Adrenal gland (tissue), 9 donors: ENCODE measurements at regions not wholly inside any gene's neighbourhood (a gene's known extent, or its start where the extent isn't known, plus 50 kb on each side); places are given as distances from the start of the nearest gene placed in this dataset.

Source experiments
- DNase-seq, 7 donors: peaks; one replicate each; pipeline ENCODE4 v3.0.0-alpha.2; 2019 to 2020
- H3K27ac ChIP-seq, 5 donors: fragments of 200-600 bp; sonication (generic) in 4 of 5; 1 replicate in 3 of 5; 2 replicates in 2 of 5; pipeline versions ENCODE4 v1.5.1 to v1.8.0; 2016 to 2020; ENCODE audit warnings: mild to moderate bottlenecking in 1 of 5
- H3K27me3 ChIP-seq: fragments of 200-600 bp; 2 replicates; pipeline ENCODE4 v1.8.0; 2021
- H3K36me3 ChIP-seq, 2 donors: fragments of 200-600 bp; replicated peaks in 1 of 2; 1 replicate in 1 of 2; 2 replicates in 1 of 2; pipeline versions ENCODE4 v1.5.1 to v1.8.0; 2018 to 2022
- H3K4me1 ChIP-seq, 2 donors: fragments of 200-600 bp; replicated peaks in 1 of 2; 1 replicate in 1 of 2; 2 replicates in 1 of 2; pipeline versions ENCODE4 v1.5.1 to v1.8.0; 2018 to 2021
- H3K4me3 ChIP-seq, 4 donors: fragments of 200-600 bp; sonication (generic) in 3 of 4; one replicate each; pipeline ENCODE4 v1.5.1; 2016 to 2018
- H3K9me3 ChIP-seq, 3 donors: fragments of 200-600 bp; sonication (generic) in 1 of 3; replicated peaks in 1 of 3; 1 replicate in 2 of 3; 2 replicates in 1 of 3; pipeline versions ENCODE4 v1.5.1 to v1.8.0; 2016 to 2021
- POLR2A ChIP-seq, 2 donors: fragments of 450-650 bp; IDR thresholded peaks; one replicate each; pipeline ENCODE4 v1.6.1; 2017; ENCODE audit warnings: antibody characterized with exemption in 2 of 2, mild to moderate bottlenecking in 2 of 2, moderate library complexity in 1 of 2
- WGBS, 4 donors: extraction: QIAGEN DNeasy Blood & Tissue Kit in 2 of 4; methylation state at CpG; one replicate each; pipeline versions ENCODE4 v1.1.5 to v1.1.7; 2013 to 2017; 5-methylcytosine and 5-hydroxymethylcytosine counted together
- intact Hi-C, 2 donors: fragments of 100-400 bp; cut with DNase I; formaldehyde crosslinking; loops; one replicate each; pipeline versions ENCODE4 v1.14.1 to v1.15.0; 2022 to 2023
- TF ChIP-seq, protein P1 (sequence below), 6 experiments: fragments of 450-650 bp in 4 of 6; fragments of 200-600 bp in 2 of 6; sonication (generic) in 1 of 6; IDR thresholded peaks; 1 replicate in 5 of 6; 2 replicates in 1 of 6; pipeline versions ENCODE4 v1.5.1 to v1.8.0; 2016 to 2021; ENCODE audit warnings: antibody characterized with exemption in 6 of 6, mild to moderate bottlenecking in 2 of 6, moderate library complexity in 1 of 6
- donor health status: healthy with polysubstance abuse.
- donor health status: Bipolar disorder and iron deficiency.
- donor health status: DM: yes; HTN: yes; CAD: no.
- donor health status: DM: no; HTN: no; CAD: no.
- donor health status: DM: no; HTN: no; CAD: no.

DNA sequence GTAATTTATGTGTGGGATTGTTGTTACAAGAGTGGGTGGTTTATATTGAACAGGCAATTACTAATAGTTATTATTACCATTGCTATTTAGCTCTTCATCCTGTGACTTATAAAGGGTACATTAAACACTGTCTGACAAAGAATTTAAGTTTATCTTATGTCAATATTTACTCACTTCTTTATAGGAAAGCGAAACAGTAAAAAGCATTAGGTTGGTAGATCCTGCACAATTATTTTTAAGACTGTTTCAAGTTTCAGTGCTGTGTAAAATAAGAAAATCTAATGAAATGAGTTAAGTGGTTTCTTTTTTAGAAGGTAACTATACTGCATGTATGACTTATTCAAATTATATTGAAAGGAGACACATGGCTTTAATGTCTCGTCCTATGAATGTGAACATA, 135.8 kb upstream of the MAP3K7 start:
- no peaks in the 10 kb centered on the region for H3K4me1 ChIP-seq
- H3K9me3 ChIP-seq: no peaks in the 10 kb centered on the region
- TF ChIP-seq, protein P1, sequence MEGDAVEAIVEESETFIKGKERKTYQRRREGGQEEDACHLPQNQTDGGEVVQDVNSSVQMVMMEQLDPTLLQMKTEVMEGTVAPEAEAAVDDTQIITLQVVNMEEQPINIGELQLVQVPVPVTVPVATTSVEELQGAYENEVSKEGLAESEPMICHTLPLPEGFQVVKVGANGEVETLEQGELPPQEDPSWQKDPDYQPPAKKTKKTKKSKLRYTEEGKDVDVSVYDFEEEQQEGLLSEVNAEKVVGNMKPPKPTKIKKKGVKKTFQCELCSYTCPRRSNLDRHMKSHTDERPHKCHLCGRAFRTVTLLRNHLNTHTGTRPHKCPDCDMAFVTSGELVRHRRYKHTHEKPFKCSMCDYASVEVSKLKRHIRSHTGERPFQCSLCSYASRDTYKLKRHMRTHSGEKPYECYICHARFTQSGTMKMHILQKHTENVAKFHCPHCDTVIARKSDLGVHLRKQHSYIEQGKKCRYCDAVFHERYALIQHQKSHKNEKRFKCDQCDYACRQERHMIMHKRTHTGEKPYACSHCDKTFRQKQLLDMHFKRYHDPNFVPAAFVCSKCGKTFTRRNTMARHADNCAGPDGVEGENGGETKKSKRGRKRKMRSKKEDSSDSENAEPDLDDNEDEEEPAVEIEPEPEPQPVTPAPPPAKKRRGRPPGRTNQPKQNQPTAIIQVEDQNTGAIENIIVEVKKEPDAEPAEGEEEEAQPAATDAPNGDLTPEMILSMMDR (IDR thresholded peaks at IDR 0.05): no peak
- TF ChIP-seq POLR2A (IDR thresholded peaks at IDR 0.05): no peak
- no peak for DNase-seq
- H3K4me3 ChIP-seq: no peak overlapping the region
- H3K27ac ChIP-seq: no peak overlapping the region
- H3K36me3 ChIP-seq: no peaks in the 10 kb centered on the region
- intact Hi-C loops: no loop called here
- H3K27me3 ChIP-seq: no peaks in the 10 kb centered on the region
- 67 to 83% (median 77%) methylated on average over 2 of the region's 2 CpGs for WGBS, 4 donors

DNA sequence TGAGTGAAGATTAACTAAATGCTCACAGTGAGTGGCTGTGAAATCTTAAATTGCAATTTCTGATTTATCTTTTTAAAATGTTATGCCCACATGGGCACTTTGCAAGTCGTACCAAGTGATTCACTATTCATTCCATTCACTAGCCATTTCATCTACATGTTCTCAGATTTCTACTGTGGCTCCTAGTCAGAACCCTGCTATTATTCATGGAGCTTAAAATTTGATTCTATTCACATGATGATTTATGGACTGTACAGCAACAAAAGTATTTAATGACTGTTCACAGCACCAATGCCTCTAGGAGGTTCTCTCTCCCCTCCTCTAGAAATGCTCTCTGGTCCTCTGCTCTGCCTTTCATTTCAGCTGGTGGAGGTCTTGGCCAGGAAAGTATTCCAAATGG, 133.5 kb upstream of the MAP3K7 start:
- WGBS, 4 donors: 58 to 67% (median 61%) methylated on average over 1 of the region's 1 CpG
- H3K36me3 ChIP-seq: no peaks in the 10 kb centered on the region
- H3K4me1 ChIP-seq: no peaks in the 10 kb centered on the region
- H3K4me3 ChIP-seq: no peak overlapping the region
- intact Hi-C loops: no loop called here
- no peak for DNase-seq
- H3K9me3 ChIP-seq: no peaks in the 10 kb centered on the region
- H3K27ac ChIP-seq: no peak overlapping the region
- TF ChIP-seq, protein P1 (IDR thresholded peaks at IDR 0.05): no peak
- no peak for TF ChIP-seq POLR2A (IDR thresholded peaks at IDR 0.05)
- H3K27me3 ChIP-seq: no peaks in the 10 kb centered on the region

DNA sequence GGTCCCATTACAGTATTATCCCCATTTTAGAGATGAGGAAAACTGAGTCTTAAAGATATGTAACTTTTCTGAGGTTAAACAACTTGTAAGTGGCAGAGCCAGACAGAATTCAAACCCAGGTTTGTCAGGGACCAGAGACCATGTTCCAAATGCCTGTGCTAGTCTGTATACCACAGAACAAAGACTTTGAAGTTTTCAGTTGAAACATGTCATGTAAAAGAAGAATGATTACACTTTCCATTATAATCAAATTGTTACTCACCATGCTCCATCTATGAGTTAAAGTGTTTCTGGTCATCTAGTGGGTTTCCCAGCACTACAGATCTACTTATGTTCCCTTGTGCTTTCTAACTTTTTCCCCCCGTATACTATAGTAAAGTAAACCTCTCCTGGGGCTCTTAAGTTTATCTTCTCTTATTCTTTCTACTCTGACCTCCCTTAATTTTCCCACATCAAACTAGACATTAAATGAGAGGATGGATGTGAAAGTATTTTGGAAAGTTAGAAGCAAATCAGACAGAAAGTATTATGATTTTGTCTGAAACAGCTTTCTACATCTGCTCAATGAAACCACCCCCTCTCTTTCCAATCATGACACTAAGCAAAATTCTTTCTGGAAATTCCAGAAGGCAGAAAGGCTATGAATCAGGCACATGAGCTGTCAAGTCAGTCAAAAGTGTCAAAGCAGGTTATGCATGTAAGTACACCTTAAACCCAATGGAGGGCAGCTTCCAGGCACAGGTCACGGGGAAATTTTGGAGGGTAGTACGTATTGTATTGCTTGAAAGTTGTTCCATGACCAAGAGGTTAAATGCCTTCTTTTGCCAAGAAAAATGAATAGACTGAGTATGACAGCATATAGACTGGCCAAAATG, 132.7 kb upstream of the MAP3K7 start:
- Histone ChIP-seq H3K4me1 (no peaks in the 10 kb centered on the region), H3K27ac (no peak overlapping the region), H3K4me3 (no peak overlapping the region), H3K9me3 (no peaks in the 10 kb centered on the region), H3K36me3 (no peaks in the 10 kb centered on the region), H3K27me3 (no peaks in the 10 kb centered on the region)
- intact Hi-C loops: no loop called here
- 62 to 76% (median 64%) methylated on average over 3 of the region's 3 CpGs for WGBS, 4 donors
- no peak for TF ChIP-seq POLR2A (IDR thresholded peaks at IDR 0.05)
- TF ChIP-seq, protein P1 (IDR thresholded peaks at IDR 0.05): no peak
- no peak for DNase-seq

DNA sequence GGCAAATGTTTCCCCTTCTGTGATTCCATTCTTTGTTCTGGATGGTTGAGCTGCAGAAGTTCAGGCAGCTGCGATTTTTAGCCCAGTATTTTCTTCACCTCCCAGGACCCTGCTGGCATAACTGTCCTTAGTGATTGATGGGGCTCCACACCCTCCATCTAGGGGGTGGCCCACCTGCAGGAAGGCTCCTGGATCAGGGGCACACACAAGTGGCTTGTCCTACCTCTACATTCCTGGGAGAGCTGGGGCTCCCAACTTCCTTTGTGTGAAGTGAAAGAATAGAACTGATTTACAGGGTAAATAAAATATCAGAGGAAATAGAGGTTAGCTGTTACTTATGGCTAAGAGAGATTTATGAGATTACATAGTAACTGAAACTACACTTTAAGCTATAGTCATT, 129.5 kb upstream of the MAP3K7 start:
- H3K4me3 ChIP-seq: no peak overlapping the region
- no peaks in the 10 kb centered on the region for H3K27me3 ChIP-seq
- H3K4me1 ChIP-seq: no peaks in the 10 kb centered on the region
- WGBS, 4 donors: 17 to 25% (median 21%) methylated on average over 1 of the region's 1 CpG
- H3K36me3 ChIP-seq: no peaks in the 10 kb centered on the region
- H3K9me3 ChIP-seq: no peaks in the 10 kb centered on the region
- no peak for DNase-seq
- H3K27ac ChIP-seq: no peak overlapping the region
- TF ChIP-seq, protein P1 (IDR thresholded peaks at IDR 0.05): no peak
- no peak for TF ChIP-seq POLR2A (IDR thresholded peaks at IDR 0.05)
- intact Hi-C loops: no loop called here
